ENCODE measurements at regions not wholly inside any gene's neighbourhood (a gene's known extent, or its start where the extent isn't known, plus 50 kb on each side); places are given as distances from the start of the nearest gene placed in this dataset.

- TF ChIP-seq, protein P1, sequence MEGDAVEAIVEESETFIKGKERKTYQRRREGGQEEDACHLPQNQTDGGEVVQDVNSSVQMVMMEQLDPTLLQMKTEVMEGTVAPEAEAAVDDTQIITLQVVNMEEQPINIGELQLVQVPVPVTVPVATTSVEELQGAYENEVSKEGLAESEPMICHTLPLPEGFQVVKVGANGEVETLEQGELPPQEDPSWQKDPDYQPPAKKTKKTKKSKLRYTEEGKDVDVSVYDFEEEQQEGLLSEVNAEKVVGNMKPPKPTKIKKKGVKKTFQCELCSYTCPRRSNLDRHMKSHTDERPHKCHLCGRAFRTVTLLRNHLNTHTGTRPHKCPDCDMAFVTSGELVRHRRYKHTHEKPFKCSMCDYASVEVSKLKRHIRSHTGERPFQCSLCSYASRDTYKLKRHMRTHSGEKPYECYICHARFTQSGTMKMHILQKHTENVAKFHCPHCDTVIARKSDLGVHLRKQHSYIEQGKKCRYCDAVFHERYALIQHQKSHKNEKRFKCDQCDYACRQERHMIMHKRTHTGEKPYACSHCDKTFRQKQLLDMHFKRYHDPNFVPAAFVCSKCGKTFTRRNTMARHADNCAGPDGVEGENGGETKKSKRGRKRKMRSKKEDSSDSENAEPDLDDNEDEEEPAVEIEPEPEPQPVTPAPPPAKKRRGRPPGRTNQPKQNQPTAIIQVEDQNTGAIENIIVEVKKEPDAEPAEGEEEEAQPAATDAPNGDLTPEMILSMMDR (IDR thresholded peaks at IDR 0.05; ENCODE audit: insufficient read depth, low read length), result no peak
- no peak for TF ChIP-seq GABPA (IDR thresholded peaks at IDR 0.05; ENCODE audit: low read depth)
- no peak for TF ChIP-seq REST (IDR thresholded peaks at IDR 0.05; ENCODE audit: insufficient replicate concordance, low read depth)
- TF ChIP-seq POLR2AphosphoS5 (IDR thresholded peaks at IDR 0.05; ENCODE audit: low read depth), result no peak
These were observed 723.7 kb downstream of the RWDD3 start for GRCh38 chr1:95957748-95958147.
